HG03135 (cell line): ENCODE measurements at regions not wholly inside any gene's neighbourhood (a gene's known extent, or its start where the extent isn't known, plus 50 kb on each side); places are given as distances from the start of the nearest gene placed in this dataset.

Source experiments
- ATAC-seq: cut with Tn5 transposase; IDR thresholded peaks from one replicate; pipeline ENCODE4 v1.9.1; 2021; ENCODE audit warnings: mild to moderate bottlenecking, moderate library complexity; ENCODE audit not compliant: unreplicated experiment

- ATAC-seq, result no peak
Measured at GRCh38 chr7:34269084-34269483, 363.7 kb downstream of the BMPER start.

DNA sequence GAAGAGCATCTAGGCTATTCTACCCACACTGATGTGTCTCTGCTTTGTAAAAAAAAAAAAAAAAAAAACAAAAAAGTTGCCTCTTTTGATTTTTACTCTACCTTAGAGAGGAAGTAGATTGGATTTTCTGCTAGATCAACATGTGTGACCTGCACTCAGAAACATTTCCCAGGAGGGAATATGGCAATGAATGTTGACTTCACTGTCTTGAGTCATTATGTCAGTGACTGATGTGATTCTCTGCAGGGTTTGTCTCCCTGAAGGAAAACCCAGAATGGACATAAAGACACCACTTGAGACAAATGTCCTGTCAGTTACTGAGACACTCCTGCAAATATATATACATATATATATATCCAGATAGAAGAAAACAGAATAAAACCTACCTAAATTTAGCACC is 370.3 kb downstream of the BMPER start:
- ATAC-seq, result no peak

- peak; percentile 78 for ATAC-seq
Measured at GRCh38 chr7:34277016-34277802, 371.9 kb downstream of the BMPER start.

DNA sequence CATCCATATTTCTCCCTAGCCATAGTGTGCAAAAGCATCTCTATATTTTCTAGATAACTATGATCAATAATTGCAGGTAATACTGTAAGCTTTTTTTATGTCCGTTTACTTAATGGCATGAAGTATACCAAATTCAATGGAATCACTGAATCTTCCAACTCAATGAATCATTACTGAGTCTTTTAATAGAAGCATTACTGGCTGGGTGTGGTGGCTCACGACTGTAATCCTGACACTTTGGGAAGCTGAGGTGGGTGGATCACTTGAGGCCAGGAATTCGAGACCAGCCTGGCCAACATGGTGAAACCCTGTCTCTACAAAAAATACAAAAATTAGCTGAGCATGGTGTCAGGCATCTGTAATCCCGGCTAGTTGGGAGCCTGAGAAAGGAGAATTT is 372.5 kb downstream of the BMPER start:
- no peak for ATAC-seq

DNA sequence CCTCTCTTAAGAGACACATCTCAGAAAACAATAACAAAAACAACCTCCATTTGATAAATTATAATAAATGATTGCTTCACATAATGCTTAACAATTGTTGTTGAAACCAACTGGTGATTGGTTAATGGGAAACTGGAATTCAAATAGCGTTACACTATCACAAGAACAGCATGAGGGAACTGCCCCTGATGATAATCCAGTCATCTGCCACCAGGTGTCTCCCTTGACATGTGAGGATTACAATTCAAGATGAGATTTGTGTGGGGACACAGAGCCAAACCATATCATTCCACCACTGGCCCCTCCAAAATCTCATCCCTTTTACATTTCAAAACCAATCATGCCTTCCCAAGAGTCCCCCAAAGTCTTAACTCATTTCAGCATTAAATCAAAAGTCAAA is 375.9 kb downstream of the BMPER start:
- ATAC-seq, result no peak

GRCh38 chr7:34282271-34282670 is 375.7 kb upstream of the NPSR1 start:
- ATAC-seq, result no peak

GRCh38 chr7:34296663-34297062 is 361.4 kb upstream of the NPSR1 start:
- no peak for ATAC-seq

GRCh38 chr7:34298492-34299013 is 359.5 kb upstream of the NPSR1 start:
- no peak for ATAC-seq

DNA sequence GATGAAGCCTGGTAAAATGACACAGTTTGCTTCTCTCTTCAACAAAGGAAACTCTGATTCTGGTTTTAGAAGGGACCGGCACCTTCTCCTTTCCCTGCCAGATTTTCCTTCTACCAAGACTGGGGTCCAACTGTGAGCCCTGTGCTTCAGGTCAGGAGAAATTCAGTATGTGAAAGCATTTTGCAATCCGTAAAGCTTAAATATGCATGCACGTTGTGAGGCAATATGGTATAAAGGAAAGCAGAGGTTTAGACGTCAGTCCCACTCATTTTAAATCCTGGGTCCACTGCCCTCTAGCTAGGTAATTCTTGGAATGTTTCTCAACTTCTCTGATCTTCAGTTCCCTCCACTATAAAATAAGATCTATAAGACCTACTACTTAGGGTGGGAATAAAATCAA is 359.0 kb upstream of the NPSR1 start:
- ATAC-seq, result no peak

- ATAC-seq, result no peak
Measured at GRCh38 chr7:34307540-34307939, 350.5 kb upstream of the NPSR1 start.

DNA sequence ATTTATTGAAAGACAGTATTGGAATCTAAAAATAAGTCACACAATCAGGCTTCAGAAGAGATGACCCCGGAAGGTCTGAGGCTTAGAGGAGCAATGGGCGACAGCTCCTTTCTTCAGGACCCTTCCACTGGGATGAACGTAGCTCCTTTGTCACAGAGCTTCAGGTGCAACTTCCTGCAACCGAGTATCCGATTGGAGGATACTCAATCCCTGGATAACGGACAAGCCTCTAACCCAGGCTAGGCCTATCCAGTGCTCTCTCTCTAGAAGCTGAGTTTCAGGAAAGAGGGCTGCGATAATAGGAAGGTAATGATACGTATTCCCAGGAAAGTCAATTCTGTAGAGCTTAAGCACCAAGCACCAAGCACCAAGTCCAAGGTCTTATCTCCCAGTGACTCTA is 349.4 kb upstream of the NPSR1 start:
- ATAC-seq, result no peak

GRCh38 chr7:34309116-34309515 is 348.9 kb upstream of the NPSR1 start:
- ATAC-seq, result no peak

DNA sequence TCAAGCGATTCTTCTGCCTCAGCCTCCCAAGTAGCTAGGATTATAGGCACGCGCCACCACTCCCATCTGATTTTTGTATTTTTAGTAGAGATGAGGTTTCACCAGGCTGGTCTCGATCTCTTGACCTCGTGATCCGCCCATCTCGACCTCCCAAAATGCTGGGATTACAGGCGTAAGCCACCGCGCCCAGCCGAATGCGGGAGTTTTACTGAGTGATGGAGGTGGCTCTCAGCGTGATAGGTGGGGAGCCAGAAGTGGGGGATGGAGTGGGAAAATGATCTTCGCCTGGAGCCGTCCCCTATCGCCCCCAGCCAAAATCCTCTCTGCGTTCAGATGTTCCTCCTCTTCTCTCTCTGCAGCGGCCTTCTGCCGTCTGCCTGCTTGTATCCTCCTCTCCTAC is 348.4 kb upstream of the NPSR1 start:
- ATAC-seq, result no peak

GRCh38 chr7:34311591-34311990 is 346.4 kb upstream of the NPSR1 start:
- ATAC-seq, result no peak

- ATAC-seq, result no peak
Measured at GRCh38 chr7:34312624-34313023, 345.4 kb upstream of the NPSR1 start.

DNA sequence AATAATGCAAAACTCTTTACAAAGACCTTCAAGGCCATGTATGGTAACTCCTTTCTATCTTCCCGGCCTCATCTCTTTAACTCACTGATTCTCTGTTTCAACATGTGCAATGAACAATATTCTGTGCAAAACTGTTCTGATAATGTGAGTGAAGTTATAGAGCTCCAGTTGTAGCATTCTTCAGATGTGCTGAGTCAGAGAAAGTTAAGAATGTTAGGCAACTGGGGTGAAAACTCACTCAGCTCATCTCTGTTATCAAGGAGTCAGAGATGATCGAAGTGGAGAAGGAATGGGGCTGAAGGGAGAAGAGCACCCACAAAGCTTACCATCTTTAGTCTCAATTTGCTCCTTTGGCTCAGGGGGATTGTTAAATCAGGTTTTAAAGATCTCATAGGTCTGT is 344.7 kb upstream of the NPSR1 start:
- ATAC-seq, result no peak

GRCh38 chr7:34315032-34315431 is 343.0 kb upstream of the NPSR1 start:
- ATAC-seq, result no peak

DNA sequence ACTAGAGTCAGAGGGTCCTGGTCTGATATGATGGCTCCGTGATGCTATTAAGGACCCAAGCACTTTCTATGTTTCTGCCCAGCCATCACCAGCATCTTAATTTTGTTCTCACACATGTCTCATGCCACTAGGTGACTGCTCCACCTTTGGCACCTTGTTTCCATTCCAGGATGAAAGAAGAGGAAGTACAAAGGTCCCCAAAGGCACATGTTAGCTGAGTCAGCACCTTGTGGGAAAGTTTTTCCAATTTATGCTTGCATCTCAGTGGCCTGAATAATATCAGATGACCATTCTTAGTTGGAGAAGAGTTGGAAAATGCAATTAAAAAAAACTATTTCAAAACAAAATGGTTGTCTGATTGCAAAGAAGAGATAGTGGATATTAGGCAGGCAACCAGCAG is 341.0 kb upstream of the NPSR1 start:
- no peak for ATAC-seq

DNA sequence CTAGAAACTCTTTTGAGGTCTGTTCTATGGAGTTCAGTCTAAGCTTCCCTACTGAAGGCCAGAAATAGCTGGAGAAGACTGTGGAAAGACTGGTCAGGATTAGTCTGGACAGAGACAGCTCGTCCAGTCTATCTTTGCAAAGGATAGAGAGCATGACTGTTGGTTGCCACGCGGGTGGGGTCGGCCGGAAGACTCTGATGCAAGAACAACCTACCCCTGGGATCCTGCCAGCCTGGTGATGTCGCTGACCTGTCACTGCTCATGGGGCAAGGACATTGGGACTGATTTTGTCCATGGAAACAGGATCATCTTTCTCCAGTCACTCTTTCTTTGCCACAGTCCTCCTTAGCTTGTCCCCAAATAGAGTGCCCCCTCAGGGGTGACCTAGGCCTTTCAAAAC is 337.6 kb upstream of the NPSR1 start:
- no peak for ATAC-seq

GRCh38 chr7:34320926-34321661 is 336.9 kb upstream of the NPSR1 start:
- ATAC-seq, result peak; percentile 89

- no peak for ATAC-seq
Measured at GRCh38 chr7:34322841-34323240, 335.2 kb upstream of the NPSR1 start.

- no peak for ATAC-seq
Measured at GRCh38 chr7:34327681-34328080, 330.3 kb upstream of the NPSR1 start.
